Liver (tissue), 8 donors: ENCODE measurements at regions not wholly inside any gene's neighbourhood (a gene's known extent, or its start where the extent isn't known, plus 50 kb on each side); places are given as distances from the start of the nearest gene placed in this dataset.

Experiments
- DNase-seq: peaks from one replicate; pipeline ENCODE4 v3.0.0-alpha.2; 2017; ENCODE audit warnings: low spot score
- H3K27ac ChIP-seq, 2 donors: one replicate each; pipeline ENCODE4 v1.7.0; 2013; ENCODE audit warnings: inconsistent platforms in 2 of 2, low read length in 2 of 2, control low read depth in 1 of 2, low read depth in 1 of 2, mild to moderate bottlenecking in 1 of 2
- H3K27me3 ChIP-seq, 4 donors: one replicate each; pipeline versions ENCODE4 v1.6.1 to v1.7.0; 2013; ENCODE audit warnings: low read length in 3 of 4, inconsistent platforms in 1 of 4, mild to moderate bottlenecking in 1 of 4, moderate library complexity in 1 of 4; ENCODE audit not compliant: control insufficient read depth in 4 of 4, insufficient read depth in 4 of 4
- H3K36me3 ChIP-seq, 4 donors: one replicate each; pipeline versions ENCODE4 v1.6.1 to v1.7.0; 2013; ENCODE audit warnings: low read length in 3 of 4, mild to moderate bottlenecking in 3 of 4, low read depth in 1 of 4, moderate library complexity in 1 of 4; ENCODE audit not compliant: control insufficient read depth in 4 of 4, insufficient read depth in 3 of 4
- H3K4me1 ChIP-seq, 4 donors: one replicate each; pipeline versions ENCODE4 v1.6.1 to v1.7.0; 2013; ENCODE audit warnings: low read length in 3 of 4, mild to moderate bottlenecking in 3 of 4, moderate library complexity in 1 of 4; ENCODE audit not compliant: control insufficient read depth in 4 of 4, insufficient read depth in 4 of 4
- H3K4me3 ChIP-seq, 3 donors: one replicate each; pipeline versions ENCODE4 v1.6.1 to v1.7.0; 2013; ENCODE audit warnings: low read length in 3 of 3, control low read depth in 1 of 3, low read depth in 1 of 3, mild to moderate bottlenecking in 1 of 3
- H3K9ac ChIP-seq, 2 donors: one replicate each; pipeline ENCODE4 v1.7.0; 2013; ENCODE audit warnings: low read length in 2 of 2, mild to moderate bottlenecking in 2 of 2, moderate library complexity in 2 of 2, control low read depth in 1 of 2, low read depth in 1 of 2
- H3K9me3 ChIP-seq, 4 donors: one replicate each; pipeline versions ENCODE4 v1.6.1 to v1.7.0; 2013; ENCODE audit warnings: low read length in 3 of 4; ENCODE audit not compliant: control insufficient read depth in 4 of 4
- GABPA ChIP-seq, 2 donors: IDR thresholded peaks in 1 of 2; conservative IDR thresholded peaks in 1 of 2; 2 replicates each; pipeline ENCODE4 v1.6.1; 2016; ENCODE audit warnings: antibody characterized with exemption in 2 of 2, mild to moderate bottlenecking in 1 of 2, moderate library complexity in 1 of 2
- HNF4A ChIP-seq, 2 donors: conservative IDR thresholded peaks; 2 replicates each; pipeline ENCODE4 v1.6.1; 2016; ENCODE audit warnings: antibody characterized with exemption in 2 of 2, mild to moderate bottlenecking in 2 of 2
- JUND ChIP-seq, 2 donors: IDR thresholded peaks; 2 replicates each; pipeline ENCODE4 v1.6.1; 2016; ENCODE audit warnings: antibody characterized with exemption in 2 of 2
- NR2F2 ChIP-seq: IDR thresholded peaks from 2 replicates; pipeline ENCODE4 v1.6.1; 2016; ENCODE audit warnings: antibody characterized with exemption
- RAD21 ChIP-seq, 2 donors: IDR thresholded peaks; 2 replicates each; pipeline ENCODE4 v1.6.1; 2016; ENCODE audit warnings: antibody characterized with exemption in 2 of 2, mild to moderate bottlenecking in 2 of 2
- RXRA ChIP-seq, 2 donors: IDR thresholded peaks; 2 replicates each; pipeline ENCODE4 v1.6.1; 2017 to 2018; ENCODE audit warnings: antibody characterized with exemption in 2 of 2, mild to moderate bottlenecking in 1 of 2
- SP1 ChIP-seq: IDR thresholded peaks from 2 replicates; pipeline ENCODE4 v1.6.1; 2018; ENCODE audit warnings: antibody characterized with exemption, mild to moderate bottlenecking
- YY1 ChIP-seq: IDR thresholded peaks from 2 replicates; pipeline ENCODE4 v1.6.1; 2016; ENCODE audit warnings: antibody characterized with exemption, mild to moderate bottlenecking
- WGBS: extraction: QIAGEN DNeasy Blood & Tissue Kit; methylation state at CpG from one replicate; pipeline ENCODE4 v1.1.7; 2013; 5-methylcytosine and 5-hydroxymethylcytosine counted together
- TF ChIP-seq, protein P1 (sequence below): IDR thresholded peaks from 2 replicates; pipeline ENCODE4 v1.6.1; 2016; ENCODE audit warnings: antibody characterized with exemption, mild to moderate bottlenecking
- TF ChIP-seq, protein P2 (sequence below): IDR thresholded peaks from 2 replicates; pipeline ENCODE4 v1.6.1; 2016; ENCODE audit warnings: antibody characterized with exemption
- TF ChIP-seq, protein P3 (sequence below): IDR thresholded peaks from 2 replicates; pipeline ENCODE4 v1.6.1; 2016; ENCODE audit warnings: antibody characterized with exemption
- TF ChIP-seq, protein P4 (sequence below): fragments of 150-350 bp; IDR thresholded peaks from 2 replicates; pipeline ENCODE4 v1.5.1; 2017; ENCODE audit warnings: improper control_type of control experiment, low read depth, low read length; ENCODE audit not compliant: missing input control
- donor health status: healthy.
- donor health status: healthy.
- donor health status: healthy.
- donor health status: healthy.
- donor health status: healthy.

DNA sequence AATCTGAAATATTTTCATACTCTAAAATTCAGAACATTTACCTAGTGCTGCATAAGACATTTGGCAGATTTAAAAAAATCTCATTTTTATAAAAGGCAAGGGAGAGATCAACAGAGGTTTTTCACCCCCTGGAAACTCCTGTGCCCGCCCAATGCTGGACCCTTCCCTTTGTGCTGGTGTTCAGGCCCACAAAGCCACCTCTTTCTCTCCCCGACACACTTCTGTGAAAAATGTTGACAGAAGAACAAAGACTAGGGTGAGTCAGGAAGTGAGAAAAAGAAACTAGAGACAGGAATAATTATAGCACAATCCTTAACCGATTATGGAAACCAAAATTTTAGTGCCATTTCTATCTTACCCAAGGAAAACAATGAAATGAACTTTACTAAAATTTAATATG lies 197.7 kb upstream of the STXBP6 start (continued):
- TF ChIP-seq, protein P1, sequence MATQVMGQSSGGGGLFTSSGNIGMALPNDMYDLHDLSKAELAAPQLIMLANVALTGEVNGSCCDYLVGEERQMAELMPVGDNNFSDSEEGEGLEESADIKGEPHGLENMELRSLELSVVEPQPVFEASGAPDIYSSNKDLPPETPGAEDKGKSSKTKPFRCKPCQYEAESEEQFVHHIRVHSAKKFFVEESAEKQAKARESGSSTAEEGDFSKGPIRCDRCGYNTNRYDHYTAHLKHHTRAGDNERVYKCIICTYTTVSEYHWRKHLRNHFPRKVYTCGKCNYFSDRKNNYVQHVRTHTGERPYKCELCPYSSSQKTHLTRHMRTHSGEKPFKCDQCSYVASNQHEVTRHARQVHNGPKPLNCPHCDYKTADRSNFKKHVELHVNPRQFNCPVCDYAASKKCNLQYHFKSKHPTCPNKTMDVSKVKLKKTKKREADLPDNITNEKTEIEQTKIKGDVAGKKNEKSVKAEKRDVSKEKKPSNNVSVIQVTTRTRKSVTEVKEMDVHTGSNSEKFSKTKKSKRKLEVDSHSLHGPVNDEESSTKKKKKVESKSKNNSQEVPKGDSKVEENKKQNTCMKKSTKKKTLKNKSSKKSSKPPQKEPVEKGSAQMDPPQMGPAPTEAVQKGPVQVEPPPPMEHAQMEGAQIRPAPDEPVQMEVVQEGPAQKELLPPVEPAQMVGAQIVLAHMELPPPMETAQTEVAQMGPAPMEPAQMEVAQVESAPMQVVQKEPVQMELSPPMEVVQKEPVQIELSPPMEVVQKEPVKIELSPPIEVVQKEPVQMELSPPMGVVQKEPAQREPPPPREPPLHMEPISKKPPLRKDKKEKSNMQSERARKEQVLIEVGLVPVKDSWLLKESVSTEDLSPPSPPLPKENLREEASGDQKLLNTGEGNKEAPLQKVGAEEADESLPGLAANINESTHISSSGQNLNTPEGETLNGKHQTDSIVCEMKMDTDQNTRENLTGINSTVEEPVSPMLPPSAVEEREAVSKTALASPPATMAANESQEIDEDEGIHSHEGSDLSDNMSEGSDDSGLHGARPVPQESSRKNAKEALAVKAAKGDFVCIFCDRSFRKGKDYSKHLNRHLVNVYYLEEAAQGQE, result no peak

DNA sequence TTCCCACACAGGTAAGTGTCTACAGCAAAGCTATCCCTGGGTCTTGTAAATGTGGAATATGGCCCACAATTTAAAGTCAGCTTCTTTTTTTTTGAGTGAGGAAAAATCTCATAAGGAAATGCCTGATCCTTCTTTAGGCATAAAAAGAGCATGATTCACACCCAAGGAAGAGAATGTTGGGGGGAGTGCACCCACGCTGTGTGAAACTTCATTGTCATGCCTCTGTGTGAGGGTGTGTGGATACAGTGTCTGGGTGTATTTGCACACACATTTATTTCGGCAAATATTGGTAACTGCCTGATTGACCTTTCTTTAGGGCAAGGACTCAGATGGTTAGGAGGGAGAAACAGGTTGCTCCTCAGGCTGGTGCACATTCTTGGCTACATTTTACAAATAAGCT lies 196.8 kb upstream of the STXBP6 start:
- H3K27ac ChIP-seq, result no peak overlapping the region
- no peaks in the 10 kb centered on the region for H3K27me3 ChIP-seq
- 73% methylated on average over 2 of the region's 2 CpGs for WGBS
- TF ChIP-seq YY1 (no peak), HNF4A (conservative IDR thresholded peaks at IDR 0.05) (no peak), SP1 (no peak), RAD21 (IDR thresholded peaks at IDR 0.05) (no peak), JUND (IDR thresholded peaks at IDR 0.05) (no peak), RXRA (IDR thresholded peaks at IDR 0.05) (no peak), GABPA (IDR thresholded peaks at IDR 0.05 in 1 of 2, conservative IDR thresholded peaks at IDR 0.05 in 1 of 2) (no peak), NR2F2 (no peak)
- TF ChIP-seq, protein P2, sequence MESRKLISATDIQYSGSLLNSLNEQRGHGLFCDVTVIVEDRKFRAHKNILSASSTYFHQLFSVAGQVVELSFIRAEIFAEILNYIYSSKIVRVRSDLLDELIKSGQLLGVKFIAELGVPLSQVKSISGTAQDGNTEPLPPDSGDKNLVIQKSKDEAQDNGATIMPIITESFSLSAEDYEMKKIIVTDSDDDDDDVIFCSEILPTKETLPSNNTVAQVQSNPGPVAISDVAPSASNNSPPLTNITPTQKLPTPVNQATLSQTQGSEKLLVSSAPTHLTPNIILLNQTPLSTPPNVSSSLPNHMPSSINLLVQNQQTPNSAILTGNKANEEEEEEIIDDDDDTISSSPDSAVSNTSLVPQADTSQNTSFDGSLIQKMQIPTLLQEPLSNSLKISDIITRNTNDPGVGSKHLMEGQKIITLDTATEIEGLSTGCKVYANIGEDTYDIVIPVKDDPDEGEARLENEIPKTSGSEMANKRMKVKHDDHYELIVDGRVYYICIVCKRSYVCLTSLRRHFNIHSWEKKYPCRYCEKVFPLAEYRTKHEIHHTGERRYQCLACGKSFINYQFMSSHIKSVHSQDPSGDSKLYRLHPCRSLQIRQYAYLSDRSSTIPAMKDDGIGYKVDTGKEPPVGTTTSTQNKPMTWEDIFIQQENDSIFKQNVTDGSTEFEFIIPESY, result no peak
- TF ChIP-seq, protein P1, result no peak
- TF ChIP-seq, protein P3, sequence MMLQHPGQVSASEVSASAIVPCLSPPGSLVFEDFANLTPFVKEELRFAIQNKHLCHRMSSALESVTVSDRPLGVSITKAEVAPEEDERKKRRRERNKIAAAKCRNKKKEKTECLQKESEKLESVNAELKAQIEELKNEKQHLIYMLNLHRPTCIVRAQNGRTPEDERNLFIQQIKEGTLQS, result no peak
- TF ChIP-seq, protein P4, sequence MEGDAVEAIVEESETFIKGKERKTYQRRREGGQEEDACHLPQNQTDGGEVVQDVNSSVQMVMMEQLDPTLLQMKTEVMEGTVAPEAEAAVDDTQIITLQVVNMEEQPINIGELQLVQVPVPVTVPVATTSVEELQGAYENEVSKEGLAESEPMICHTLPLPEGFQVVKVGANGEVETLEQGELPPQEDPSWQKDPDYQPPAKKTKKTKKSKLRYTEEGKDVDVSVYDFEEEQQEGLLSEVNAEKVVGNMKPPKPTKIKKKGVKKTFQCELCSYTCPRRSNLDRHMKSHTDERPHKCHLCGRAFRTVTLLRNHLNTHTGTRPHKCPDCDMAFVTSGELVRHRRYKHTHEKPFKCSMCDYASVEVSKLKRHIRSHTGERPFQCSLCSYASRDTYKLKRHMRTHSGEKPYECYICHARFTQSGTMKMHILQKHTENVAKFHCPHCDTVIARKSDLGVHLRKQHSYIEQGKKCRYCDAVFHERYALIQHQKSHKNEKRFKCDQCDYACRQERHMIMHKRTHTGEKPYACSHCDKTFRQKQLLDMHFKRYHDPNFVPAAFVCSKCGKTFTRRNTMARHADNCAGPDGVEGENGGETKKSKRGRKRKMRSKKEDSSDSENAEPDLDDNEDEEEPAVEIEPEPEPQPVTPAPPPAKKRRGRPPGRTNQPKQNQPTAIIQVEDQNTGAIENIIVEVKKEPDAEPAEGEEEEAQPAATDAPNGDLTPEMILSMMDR, result no peak
- no peaks in the 10 kb centered on the region for H3K36me3 ChIP-seq
- H3K9me3 ChIP-seq, result no peaks in the 10 kb centered on the region
- no peaks in the 10 kb centered on the region for H3K4me1 ChIP-seq
- no peak overlapping the region for H3K9ac ChIP-seq
- H3K4me3 ChIP-seq, result no peak overlapping the region
- DNase-seq, result no peak
